SH-SY5Y (cell line): ENCODE measurements at regions not wholly inside any gene's neighbourhood (a gene's known extent, or its start where the extent isn't known, plus 50 kb on each side); places are given as distances from the start of the nearest gene placed in this dataset.

Experiments used
- GATA2 ChIP-seq: IDR thresholded peaks from 2 replicates; pipeline ENCODE4 v1.6.1; 2011; ENCODE audit warnings: mild to moderate bottlenecking, low read depth, low read length
- GATA3 ChIP-seq: IDR thresholded peaks from 2 replicates; pipeline ENCODE4 v1.6.1; 2011; ENCODE audit warnings: low read depth, mild to moderate bottlenecking, low read length, moderate library complexity

DNA sequence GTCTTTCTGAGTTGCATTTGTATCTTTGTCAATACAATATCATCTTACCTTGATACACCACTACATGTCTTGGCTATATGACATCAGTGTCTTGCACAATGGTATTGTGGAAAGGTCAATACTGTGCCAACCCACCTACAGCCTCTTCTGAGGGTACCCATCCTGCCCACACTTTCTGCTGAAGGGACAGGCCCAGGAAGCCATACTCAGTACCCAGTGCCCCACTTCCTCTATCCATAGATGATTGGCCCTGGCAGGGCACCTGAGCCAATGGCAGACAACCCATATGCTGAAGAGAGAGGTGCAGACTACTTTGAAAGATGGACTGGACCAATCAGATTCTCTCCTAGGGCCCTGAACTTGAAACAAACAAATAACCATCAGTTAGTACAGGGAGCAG is 152.0 kb upstream of the ADO start:
- TF ChIP-seq GATA3, result no peak
- TF ChIP-seq GATA2, result no peak
